HG02798 (cell line): ENCODE measurements at regions not wholly inside any gene's neighbourhood (a gene's known extent, or its start where the extent isn't known, plus 50 kb on each side); places are given as distances from the start of the nearest gene placed in this dataset.

Source experiments
- ATAC-seq: cut with Tn5 transposase; IDR thresholded peaks from one replicate; pipeline ENCODE4 v1.9.1; 2021; ENCODE audit warnings: mild to moderate bottlenecking; ENCODE audit not compliant: unreplicated experiment, poor library complexity

- no peak for ATAC-seq
Observed at GRCh38 chr5:173793648-173794548, 94.3 kb upstream of the CPEB4 start.

- ATAC-seq, result no peak
Observed at GRCh38 chr5:173794901-173795416, 93.2 kb upstream of the CPEB4 start.

GRCh38 chr5:173795601-173796000 is 92.5 kb upstream of the CPEB4 start:
- ATAC-seq, result no peak

GRCh38 chr5:173796721-173797495 is 91.2 kb upstream of the CPEB4 start:
- no peak for ATAC-seq

- no peak for ATAC-seq
Observed at GRCh38 chr5:173798127-173798810, 89.9 kb upstream of the CPEB4 start.

- no peak for ATAC-seq
Observed at GRCh38 chr5:173800340-173800739, 87.8 kb upstream of the CPEB4 start.

- ATAC-seq, result no peak
Observed at GRCh38 chr5:173801006-173801405, 87.1 kb upstream of the CPEB4 start.

GRCh38 chr5:173802670-173803165 is 85.4 kb upstream of the CPEB4 start:
- no peak for ATAC-seq

- no peak for ATAC-seq
Observed at GRCh38 chr5:173804579-173804978, 83.6 kb upstream of the CPEB4 start.

GRCh38 chr5:173806270-173807035 is 81.7 kb upstream of the CPEB4 start:
- ATAC-seq, result no peak

- ATAC-seq, result no peak
Observed at GRCh38 chr5:173807181-173807655, 80.9 kb upstream of the CPEB4 start.

GRCh38 chr5:173808079-173808808 is 79.9 kb upstream of the CPEB4 start:
- no peak for ATAC-seq

GRCh38 chr5:173809014-173809413 is 79.1 kb upstream of the CPEB4 start:
- no peak for ATAC-seq

- no peak for ATAC-seq
Observed at GRCh38 chr5:173812811-173813550, 75.2 kb upstream of the CPEB4 start.

GRCh38 chr5:173814053-173814452 is 74.1 kb upstream of the CPEB4 start:
- no peak for ATAC-seq

- ATAC-seq, result no peak
Observed at GRCh38 chr5:173815571-173815970, 72.6 kb upstream of the CPEB4 start.

GRCh38 chr5:173816728-173817127 is 71.4 kb upstream of the CPEB4 start:
- ATAC-seq, result no peak

- no peak for ATAC-seq
Observed at GRCh38 chr5:173817561-173817960, 70.6 kb upstream of the CPEB4 start.
